Ecto neural progenitor cell (in vitro differentiated cells): ENCODE measurements at regions not wholly inside any gene's neighbourhood (a gene's known extent, or its start where the extent isn't known, plus 50 kb on each side); places are given as distances from the start of the nearest gene placed in this dataset.

Source experiments
- DNase-seq: peaks from one replicate; pipeline ENCODE4 v3.0.0-alpha.2; 2018; ENCODE audit warnings: low spot score

DNA sequence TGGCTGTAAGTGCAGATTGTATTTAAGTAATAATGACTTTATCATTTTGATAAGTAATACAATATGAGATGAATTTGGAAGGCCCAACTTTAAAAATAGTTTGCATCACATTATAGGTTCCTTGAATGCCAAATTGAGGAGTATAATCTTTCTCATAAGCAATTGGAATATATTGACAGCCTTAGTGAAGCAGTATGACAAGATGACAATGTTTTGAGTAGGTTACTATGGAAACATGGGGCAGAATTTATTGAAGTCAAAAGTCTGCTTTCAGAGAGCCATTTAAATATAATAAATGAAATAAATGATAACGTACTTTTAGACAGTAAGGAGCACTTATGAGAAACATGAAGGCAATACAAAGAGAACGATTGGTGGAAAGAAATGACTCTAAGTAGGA lies 776.4 kb downstream of the TECRL start:
- no peak for DNase-seq

- DNase-seq: no peak
Measured at GRCh38 chr4:63620271-63620670, 789.0 kb downstream of the TECRL start.

DNA sequence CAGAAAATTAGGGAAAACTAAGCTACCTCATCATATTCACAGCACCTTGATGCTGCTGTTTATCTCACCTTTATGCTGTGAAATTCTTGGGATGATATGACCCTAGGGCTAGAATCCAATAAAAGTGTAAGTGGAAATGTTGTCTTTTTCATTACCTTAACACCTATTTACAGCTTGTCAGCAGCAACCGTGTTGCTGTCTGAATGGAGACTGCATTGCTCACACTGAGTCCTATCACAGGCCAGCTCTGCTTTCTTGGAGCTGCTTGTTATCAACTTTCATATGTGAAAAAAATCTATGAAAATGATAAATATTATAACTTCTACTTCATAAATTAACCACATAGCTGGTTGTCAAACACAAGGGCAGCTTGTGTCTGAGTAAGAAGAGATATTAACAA lies 789.5 kb downstream of the TECRL start:
- no peak for DNase-seq

- DNase-seq: no peak
Measured at GRCh38 chr4:63618883-63619718, 790.1 kb downstream of the TECRL start.

DNA sequence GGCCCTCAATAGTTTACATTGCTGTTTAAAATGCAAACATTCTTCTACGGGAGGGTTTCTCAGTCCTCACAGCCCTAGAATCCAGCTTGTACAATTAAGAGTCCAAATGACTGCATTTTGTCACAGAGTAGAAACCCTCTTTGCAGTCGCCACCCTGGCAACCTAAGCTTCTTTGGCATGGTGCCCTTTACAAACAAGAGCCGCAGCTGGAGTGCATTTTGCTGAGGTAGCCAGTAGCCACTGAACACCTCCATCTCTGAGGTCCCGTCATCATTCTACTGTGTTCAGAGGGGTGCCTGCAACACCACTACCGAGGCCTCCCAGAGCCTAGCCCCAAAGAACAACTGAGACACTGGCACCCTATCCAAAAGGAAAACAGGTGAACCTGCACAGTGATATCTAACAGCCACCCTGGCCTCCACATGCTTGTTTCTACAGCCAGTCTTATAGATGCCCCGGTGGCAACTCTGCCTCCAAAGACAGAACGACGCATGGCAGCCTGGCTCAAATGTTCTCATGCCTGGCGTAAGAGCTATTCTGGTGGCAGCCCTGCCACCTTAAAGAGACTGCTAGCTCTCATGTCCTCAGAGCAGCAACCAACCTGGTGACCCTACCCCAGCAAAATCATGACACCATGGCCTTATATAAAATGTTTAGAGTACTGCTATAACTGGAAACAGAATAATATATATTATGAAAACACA lies 801.9 kb downstream of the TECRL start:
- no peak for DNase-seq

GRCh38 chr4:63589796-63590195 lies 819.5 kb downstream of the TECRL start:
- DNase-seq: peak; percentile 50

DNA sequence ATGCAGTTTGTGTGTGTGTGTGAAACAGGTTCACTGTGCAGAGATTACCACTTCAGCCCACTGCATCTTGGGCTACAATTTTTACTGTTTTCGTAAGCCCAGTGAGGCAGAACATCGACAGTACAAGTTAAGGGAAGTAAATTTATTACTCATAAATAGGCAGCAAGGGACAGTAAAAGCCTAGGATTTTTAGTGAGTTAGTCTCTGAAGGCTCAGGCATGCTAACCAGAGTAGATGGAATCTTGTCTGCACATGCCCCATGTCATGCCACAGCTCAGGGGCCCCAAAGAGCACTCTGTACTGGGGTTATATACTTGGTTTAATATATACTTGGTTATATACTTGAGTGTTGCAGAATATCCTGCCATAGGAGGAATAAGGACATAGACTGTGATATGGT lies 825.7 kb downstream of the TECRL start:
- no peak for DNase-seq

DNA sequence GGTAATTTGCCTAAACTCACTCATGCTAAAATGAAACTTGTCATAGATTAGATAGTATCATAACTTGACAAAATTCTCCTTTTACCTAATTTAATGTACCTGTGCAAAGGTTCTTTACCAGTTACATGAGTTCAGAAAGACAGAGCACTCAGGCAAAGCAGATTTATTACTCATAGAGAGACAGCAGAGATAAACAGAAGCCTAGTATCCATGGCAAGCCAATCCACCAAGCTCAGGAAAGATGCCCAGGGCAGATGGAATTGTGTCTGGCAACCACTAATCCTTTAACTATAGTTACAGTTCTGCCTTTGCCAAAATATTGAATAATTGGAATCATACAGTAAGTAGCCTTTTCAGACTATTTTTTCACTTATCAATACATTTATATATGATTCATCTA lies 826.2 kb downstream of the TECRL start:
- DNase-seq: no peak

DNA sequence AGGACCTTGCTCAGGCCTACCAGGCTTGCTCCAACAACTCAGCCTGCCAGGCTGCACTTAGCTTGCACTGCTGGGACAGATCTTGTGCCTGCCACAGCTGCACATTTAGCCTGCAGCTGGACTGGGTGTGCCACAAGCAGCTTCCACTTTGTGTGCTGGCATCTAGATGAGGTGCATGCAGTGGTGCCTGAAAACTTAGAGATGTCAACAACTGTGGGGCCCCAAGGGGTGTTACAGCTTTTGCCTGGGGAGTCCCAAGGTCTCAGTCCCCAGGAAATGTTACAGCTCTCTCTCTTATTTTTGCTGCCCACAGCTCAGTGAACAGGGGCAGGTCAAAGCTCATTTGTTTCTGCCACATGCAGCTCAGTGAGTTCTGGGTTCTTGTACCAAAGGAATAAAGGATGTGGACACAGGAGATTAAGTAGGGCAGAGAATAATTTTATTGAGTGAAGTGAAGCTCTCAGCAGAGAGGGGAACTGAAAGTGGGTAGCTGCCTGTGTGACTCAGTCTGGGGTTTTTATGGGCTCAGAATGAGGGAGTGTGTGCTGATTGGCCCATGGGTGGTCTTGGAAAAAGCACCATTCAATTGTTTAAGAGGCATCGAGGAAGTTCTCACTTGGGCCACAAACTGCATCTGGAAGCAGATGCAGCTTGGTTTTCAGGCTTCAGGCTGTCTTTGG lies 828.3 kb downstream of the TECRL start:
- DNase-seq: no peak

DNA sequence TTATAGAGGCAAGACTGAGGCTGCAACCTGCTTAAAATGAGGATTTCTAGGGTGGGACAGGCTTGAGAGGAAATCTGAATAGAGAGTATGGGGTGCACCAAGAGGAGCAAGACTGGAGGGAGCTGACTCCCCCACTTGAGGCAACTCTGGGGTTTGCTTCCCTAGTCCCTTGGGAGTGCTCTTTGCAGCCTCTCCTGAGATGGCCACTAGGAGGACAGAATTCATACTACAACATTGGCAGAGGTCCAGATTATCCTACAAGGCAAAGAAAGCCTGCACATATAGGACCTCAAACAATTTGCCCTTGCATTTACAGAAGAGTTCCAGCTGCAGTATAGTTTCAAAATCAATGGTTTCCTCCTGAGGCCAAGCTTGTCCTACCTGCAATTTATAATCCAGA lies 830.9 kb downstream of the TECRL start:
- no peak for DNase-seq

DNA sequence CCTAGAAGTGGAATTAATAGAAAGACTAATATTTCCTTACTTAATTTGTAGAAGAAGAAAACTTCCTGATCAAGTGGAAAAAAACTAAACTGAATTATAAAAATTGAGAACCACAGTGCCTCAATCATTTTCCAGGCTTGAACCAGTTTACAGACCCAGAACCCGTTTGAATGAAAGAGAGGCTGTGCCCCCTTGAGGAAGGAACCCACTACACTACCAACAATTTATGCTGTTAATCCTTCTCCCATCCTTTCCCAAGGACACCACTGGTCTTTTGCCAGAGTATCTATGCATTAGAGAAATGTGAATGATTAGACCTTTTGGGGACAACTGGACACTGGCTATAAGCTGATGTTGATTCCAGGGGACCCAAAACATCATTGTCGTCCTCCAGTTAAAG lies 842.6 kb downstream of the TECRL start:
- DNase-seq: no peak

DNA sequence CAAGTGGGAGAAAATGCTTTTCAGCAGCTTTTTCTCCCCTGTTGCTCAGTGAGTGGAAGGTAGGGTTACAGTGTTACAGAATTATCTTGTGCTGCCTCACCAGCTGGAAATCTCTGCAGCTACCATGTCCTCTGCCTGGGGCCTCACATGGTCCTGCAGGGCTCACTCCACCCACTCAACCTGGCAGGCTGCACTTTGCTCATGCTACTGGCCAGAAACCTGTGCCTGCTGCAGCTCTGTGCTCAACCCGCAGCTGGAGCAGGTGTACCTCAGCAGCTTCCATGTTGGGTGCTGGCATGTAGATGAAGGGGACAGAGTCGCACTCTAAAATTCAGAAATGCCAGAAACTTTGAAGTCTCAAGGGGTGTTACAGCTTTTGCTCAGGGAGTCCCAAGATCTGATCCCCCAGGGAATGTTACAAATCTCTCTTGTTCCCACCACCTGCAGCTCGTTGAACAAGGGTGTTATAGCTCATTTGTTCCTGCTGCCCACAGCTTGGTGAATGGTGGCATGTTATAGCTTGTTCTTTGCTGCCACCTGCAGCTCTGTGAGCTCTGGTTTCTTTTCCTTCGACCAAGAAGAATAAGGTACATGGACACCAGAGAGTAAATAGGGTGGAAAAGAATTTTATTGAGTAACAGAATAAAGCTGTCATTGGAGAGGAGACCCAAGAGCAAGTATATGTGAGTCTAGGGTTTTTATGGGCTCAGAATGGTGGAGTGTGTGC lies 845.8 kb downstream of the TECRL start:
- DNase-seq: no peak

DNA sequence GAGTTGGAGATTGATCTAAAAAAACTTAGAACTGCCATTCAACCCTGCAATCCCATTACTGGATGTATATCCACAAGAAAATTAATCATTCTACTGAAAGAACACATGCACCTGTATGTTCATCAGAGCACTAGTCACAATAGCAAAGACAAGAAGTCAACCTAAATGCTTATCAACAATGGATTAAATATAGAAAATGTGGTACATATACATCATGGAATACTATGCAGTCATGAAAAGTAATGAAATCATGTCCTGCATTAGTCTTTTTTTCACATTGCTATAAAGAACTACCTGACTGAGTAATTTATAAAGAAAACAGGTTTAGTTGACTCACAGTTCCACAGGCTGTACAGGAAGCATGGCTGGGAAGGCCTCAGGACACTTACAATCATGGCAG lies 850.5 kb downstream of the TECRL start:
- DNase-seq: no peak

DNA sequence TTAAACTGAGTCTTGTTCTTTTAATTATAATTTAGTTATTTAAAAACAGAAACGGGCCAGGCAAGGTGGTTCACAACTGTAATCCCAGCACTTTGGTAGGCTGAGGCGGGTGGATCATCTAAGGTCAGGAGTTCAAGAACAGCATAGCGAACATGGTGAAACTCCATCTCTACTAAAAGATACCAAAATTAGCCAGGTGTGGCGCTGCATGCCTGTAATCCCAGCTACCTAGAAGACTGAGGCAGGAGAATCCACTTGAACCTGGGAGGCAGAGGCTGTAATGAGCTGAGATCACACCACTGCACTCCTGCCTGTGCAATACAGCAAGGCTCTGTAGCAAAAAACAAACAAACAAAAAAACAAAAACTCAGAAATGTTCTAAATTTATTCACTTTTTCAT lies 852.9 kb downstream of the TECRL start:
- DNase-seq: no peak

GRCh38 chr4:63553123-63553522 lies 856.1 kb downstream of the TECRL start:
- no peak for DNase-seq

GRCh38 chr4:63541828-63542227 lies 867.4 kb downstream of the TECRL start:
- no peak for DNase-seq

DNA sequence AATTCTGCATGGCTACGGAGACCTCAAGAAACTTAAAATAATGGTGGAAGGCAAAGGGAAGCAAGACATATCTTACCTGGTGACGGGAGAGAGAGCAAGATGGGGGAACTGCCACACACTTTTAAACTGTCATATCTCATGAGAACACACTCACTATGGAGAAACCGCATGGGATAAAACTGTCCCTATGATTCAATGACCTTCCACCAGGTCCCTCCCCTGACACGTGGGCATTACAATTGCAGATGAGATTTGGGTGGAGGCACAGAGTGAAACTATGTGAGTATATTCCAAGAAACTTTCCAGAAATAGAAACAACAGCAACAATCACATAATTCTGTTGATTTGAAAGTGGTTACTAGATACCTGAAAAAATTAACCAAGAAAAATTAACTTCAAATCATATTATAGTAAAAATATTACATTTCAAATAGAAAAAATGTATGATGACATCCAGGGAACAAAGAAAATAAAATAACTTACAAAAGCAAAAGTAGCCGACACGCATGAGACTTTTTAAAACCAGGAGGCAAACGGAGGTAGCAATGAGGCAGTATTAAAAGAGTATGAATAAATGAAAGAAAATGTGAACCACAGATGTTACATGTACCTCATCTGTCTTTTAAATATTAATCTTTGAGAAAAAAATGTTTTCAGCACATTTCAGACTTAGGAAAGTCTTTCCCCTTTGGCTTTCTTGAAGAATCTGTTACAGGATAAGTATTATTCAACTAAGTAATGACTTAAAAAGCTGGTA lies 879.5 kb downstream of the TECRL start:
- no peak for DNase-seq

DNA sequence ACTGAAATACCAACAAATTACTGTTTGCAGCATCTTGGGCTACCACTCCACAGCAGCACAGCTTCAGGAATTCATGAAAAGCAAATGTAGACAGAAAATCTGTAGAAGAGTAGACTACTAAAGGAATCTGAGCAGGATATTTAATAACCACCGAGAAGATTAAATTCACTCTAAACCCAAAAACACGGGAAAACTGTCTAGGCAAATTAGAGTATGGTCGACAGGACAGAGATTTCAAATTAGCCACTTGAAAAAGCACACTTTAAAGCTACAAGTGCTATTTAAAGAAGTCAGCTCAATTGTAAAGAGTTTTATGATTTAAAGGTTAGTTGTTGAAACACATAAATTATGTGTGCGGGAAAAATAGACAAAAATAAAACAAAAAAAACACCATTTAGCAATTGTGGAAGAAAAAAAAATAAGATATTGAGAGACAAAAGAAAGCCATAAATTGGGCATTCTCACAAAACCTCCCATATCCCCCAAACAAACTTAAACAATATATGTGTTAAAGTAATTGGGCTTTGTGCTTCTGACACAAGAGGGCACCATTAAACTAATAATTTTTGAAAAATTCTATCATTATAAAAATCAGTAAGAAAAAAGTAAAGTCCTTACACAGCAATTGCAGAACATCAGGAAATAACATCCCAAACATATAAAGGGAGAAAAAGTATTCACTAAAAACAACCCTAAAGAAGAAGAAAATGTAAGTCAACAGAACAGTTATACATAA lies 880.8 kb downstream of the TECRL start:
- DNase-seq: no peak

GRCh38 chr4:63526251-63526650 lies 883.0 kb downstream of the TECRL start:
- no peak for DNase-seq

- DNase-seq: no peak
Measured at GRCh38 chr4:63524764-63525163, 884.5 kb downstream of the TECRL start.
